Stomach (tissue), 8 donors: ENCODE measurements at regions not wholly inside any gene's neighbourhood (a gene's known extent, or its start where the extent isn't known, plus 50 kb on each side); places are given as distances from the start of the nearest gene placed in this dataset.
A peak's percentile ranks its signal among the peaks of the same experiment; 100 is the strongest.
"Not testable (repeated sequence)": the region's sequence is repeated elsewhere in the genome, so short reads cannot be mapped to it uniquely, and the experiment has no call there.

Experiments
- DNase-seq, 2 donors: peaks; one replicate each; pipeline versions ENCODE4 v3.0.0 to v3.0.0-alpha.2; 2013 to 2019
- H3K27ac ChIP-seq, 5 donors: fragments of 200-600 bp in 4 of 5; sonication (generic) in 4 of 5; one replicate each; pipeline ENCODE4 v1.5.1; 2013 to 2019; ENCODE audit warnings: mild to moderate bottlenecking in 1 of 5, moderate library complexity in 1 of 5
- H3K27me3 ChIP-seq, 3 donors: fragments of 200-600 bp; sonication (generic); one replicate each; pipeline ENCODE4 v1.5.1; 2017 to 2019; ENCODE audit warnings: mixed run types in 1 of 3
- H3K36me3 ChIP-seq, 4 donors: fragments of 200-600 bp; sonication (generic); 1 replicate in 3 of 4; 2 replicates in 1 of 4; pipeline ENCODE4 v1.5.1; 2016 to 2019
- H3K4me1 ChIP-seq, 4 donors: fragments of 200-600 bp; sonication (generic); one replicate each; pipeline ENCODE4 v1.5.1; 2016 to 2019
- H3K4me3 ChIP-seq, 4 donors: fragments of 200-600 bp; sonication (generic) in 3 of 4; one replicate each; pipeline ENCODE4 v1.5.1; 2016 to 2019; ENCODE audit warnings: mild to moderate bottlenecking in 1 of 4
- H3K9me3 ChIP-seq, 4 donors: fragments of 200-600 bp; sonication (generic); one replicate each; pipeline ENCODE4 v1.5.1; 2016 to 2019
- EP300 ChIP-seq: sonication (generic); formaldehyde crosslinking; IDR thresholded peaks from one replicate; pipeline ENCODE4 v1.6.1; 2017; ENCODE audit warnings: antibody characterized with exemption
- POLR2A ChIP-seq, 4 donors: fragments of 450-650 bp; IDR thresholded peaks; one replicate each; pipeline ENCODE4 v1.6.1; 2016; ENCODE audit warnings: antibody characterized with exemption in 4 of 4, control low read depth in 2 of 4, mild to moderate bottlenecking in 1 of 4, moderate library complexity in 1 of 4
- POLR2AphosphoS5 ChIP-seq, 3 donors: sonication (generic); formaldehyde crosslinking; IDR thresholded peaks; one replicate each; pipeline ENCODE4 v1.6.1; 2016; ENCODE audit warnings: antibody characterized with exemption in 3 of 3
- WGBS, 5 donors: extraction: QIAGEN DNeasy Blood & Tissue Kit in 3 of 5; methylation state at CpG; one replicate each; pipeline versions ENCODE4 v1.1.5 to v1.1.7; 2013 to 2018; 5-methylcytosine and 5-hydroxymethylcytosine counted together
- intact Hi-C: fragments of 100-400 bp; cut with DNase I; formaldehyde crosslinking; loops from one replicate; pipeline ENCODE4 v1.15.1; 2023; ENCODE audit warnings: low total_unique reads
- TF ChIP-seq, protein P1 (sequence below), 7 experiments: fragments of 450-650 bp in 4 of 7; fragments of 200-600 bp in 3 of 7; sonication (generic) in 3 of 7; IDR thresholded peaks; one replicate each; pipeline ENCODE4 v1.5.1; 2016 to 2019; ENCODE audit warnings: antibody characterized with exemption in 7 of 7, control low read depth in 2 of 7, mild to moderate bottlenecking in 1 of 7
- donor health status: healthy with polysubstance abuse.
- donor health status: Bipolar disorder and iron deficiency.
- donor health status: healthy.

DNA sequence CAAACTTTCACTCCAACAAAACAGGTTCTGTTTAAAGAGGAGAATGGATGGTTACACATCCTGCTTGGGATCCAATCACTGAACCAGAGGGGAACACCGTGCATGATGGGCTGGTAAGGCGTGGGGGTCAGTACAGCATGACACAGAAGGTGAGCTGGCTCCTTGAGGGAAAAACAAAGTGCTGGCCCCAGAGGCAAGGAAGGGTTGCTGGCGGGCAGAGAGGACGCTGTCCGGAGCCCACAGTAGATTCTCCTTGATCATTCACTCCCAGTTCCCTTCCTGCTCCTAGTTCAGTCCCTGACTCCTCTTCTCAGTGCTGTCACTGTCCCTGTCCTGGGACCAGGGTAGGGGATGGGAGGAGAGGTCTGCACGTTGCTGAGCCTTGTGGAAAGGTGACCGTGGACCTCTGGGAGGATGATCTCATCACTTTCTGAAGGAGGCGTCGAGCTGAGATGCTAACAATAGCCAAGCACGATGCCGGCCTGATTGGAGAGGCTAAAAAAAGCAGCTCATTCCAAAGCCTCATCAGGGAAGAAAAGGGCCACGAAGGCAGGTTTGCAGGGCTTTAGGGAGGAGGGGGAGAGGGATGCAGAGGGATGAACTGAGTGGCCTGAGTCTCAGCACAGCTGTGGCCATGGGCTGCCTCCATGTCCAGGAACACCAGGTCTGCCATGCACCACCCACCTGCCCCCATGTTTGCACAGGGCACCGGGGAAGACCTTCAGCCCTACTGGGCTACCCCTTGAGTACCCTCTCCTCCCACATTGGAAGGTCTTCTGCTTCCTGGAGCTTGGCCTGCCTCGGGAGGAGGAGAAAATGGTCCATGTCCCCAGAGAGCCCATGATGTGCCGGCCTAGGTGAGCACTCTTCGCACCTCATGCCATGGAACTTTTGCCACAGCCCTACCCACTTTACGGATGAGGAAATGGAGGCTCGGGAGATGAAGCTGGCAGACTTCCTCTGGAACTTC is 72.7 kb upstream of the RTL6 start:
- H3K36me3 ChIP-seq: no peaks in the 10 kb centered on the region
- no peak overlapping the region for H3K4me3 ChIP-seq
- H3K27me3 ChIP-seq: peaks cover 0 to 23% (median 0%) of the 10 kb centered on the region in 3 donors
- no peak for TF ChIP-seq POLR2AphosphoS5 (IDR thresholded peaks at IDR 0.05)
- TF ChIP-seq, protein P1, sequence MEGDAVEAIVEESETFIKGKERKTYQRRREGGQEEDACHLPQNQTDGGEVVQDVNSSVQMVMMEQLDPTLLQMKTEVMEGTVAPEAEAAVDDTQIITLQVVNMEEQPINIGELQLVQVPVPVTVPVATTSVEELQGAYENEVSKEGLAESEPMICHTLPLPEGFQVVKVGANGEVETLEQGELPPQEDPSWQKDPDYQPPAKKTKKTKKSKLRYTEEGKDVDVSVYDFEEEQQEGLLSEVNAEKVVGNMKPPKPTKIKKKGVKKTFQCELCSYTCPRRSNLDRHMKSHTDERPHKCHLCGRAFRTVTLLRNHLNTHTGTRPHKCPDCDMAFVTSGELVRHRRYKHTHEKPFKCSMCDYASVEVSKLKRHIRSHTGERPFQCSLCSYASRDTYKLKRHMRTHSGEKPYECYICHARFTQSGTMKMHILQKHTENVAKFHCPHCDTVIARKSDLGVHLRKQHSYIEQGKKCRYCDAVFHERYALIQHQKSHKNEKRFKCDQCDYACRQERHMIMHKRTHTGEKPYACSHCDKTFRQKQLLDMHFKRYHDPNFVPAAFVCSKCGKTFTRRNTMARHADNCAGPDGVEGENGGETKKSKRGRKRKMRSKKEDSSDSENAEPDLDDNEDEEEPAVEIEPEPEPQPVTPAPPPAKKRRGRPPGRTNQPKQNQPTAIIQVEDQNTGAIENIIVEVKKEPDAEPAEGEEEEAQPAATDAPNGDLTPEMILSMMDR (IDR thresholded peaks at IDR 0.05): no peak
- no peak for TF ChIP-seq POLR2A (IDR thresholded peaks at IDR 0.05)
- TF ChIP-seq EP300: no peak
- no peak overlapping the region for H3K27ac ChIP-seq
- peaks cover 0 to 5% (median 0%) of the 10 kb centered on the region in 4 donors for H3K9me3 ChIP-seq
- no peak for DNase-seq
- H3K4me1 ChIP-seq: peaks cover 0 to 13% (median 4%) of the 10 kb centered on the region in 4 donors
- WGBS, 5 donors: 74 to 79% (median 75%) methylated on average over 18 of the region's 18 CpGs
- intact Hi-C loops: no loop called here

DNA sequence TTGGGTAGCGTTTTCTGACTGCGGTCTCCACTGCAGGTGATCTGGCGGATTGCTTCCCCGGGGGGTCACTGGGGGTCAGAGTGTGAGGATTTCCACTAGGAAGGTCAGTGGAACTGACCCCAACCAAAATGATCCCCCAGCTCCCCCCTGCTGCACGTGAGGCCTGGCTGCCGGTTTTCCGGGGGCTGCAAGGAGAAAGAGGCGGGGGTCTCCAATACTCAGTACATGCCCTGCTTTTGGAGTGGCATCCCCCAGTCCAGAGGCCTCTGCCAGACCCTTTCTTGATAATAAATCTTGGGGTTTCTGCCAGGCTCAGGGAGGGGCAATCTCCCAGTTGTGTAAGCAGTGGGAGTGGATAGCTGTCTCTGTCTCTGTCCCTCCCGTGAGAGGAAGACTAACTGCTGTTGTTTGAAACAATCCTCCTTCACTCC is 71.5 kb upstream of the RTL6 start:
- H3K27me3 ChIP-seq: peaks cover 0 to 11% (median 0%) of the 10 kb centered on the region in 3 donors
- no peak overlapping the region for H3K4me3 ChIP-seq
- intact Hi-C loops: no loop called here
- peaks cover 0 to 10% (median 2%) of the 10 kb centered on the region in 4 donors for H3K4me1 ChIP-seq
- TF ChIP-seq POLR2AphosphoS5 (IDR thresholded peaks at IDR 0.05) (no peak), EP300 (no peak), POLR2A (IDR thresholded peaks at IDR 0.05) (no peak)
- TF ChIP-seq, protein P1 (IDR thresholded peaks at IDR 0.05): no peak
- 85 to 95% (median 90%) methylated on average over 6 to 9 of the region's 9 CpGs for WGBS, 5 donors
- DNase-seq: no peak
- H3K36me3 ChIP-seq: no peaks in the 10 kb centered on the region
- H3K9me3 ChIP-seq: peaks cover 0 to 5% (median 0%) of the 10 kb centered on the region in 4 donors
- H3K27ac ChIP-seq: no peak overlapping the region

DNA sequence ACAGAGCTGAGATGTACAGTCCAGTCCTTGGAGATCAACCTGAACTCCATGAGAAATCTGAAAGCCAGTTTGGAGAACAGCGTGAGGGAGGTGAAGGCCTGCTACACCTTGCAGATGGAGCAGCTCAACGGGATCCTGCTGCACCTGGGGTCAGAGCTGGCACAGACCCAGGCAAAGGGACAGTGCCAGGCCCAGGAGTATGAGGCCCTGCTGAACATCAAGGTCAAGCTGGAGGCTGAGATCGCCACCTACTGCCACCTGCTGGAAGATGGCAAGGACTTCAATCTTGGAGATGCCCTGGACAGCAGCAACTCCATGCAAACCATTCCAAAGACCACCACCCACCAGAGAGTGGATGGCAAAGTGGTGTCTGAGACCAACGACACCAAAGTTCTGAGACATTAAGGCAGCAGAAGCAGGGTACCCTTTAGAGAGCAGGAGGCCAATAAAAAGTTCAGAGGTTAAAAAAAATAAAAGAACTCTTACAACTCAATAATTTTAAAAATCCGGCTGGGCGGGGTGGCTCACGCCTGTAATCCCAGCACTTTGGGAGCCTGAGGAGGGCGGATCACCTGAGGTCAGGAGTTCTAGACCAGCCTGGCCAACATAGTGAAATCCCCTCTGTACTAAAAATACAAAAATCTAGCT is 69.9 kb upstream of the RTL6 start:
- H3K9me3 ChIP-seq: peaks cover 0 to 5% (median 0%) of the 10 kb centered on the region in 4 donors
- H3K27me3 ChIP-seq: peaks cover 0 to 7% (median 0%) of the 10 kb centered on the region in 3 donors
- H3K36me3 ChIP-seq: no peaks in the 10 kb centered on the region
- peak; percentile 57 to 66 for DNase-seq
- H3K4me3 ChIP-seq: no peak overlapping the region
- WGBS, 5 donors: 48 to 67% (median 59%) methylated on average over 6 to 8 of the region's 8 CpGs
- no peaks in the 10 kb centered on the region for H3K4me1 ChIP-seq
- TF ChIP-seq, protein P1 (IDR thresholded peaks at IDR 0.05): peak in 5 of 7 experiments; percentile 38 to 59 (median 46)
- TF ChIP-seq POLR2AphosphoS5 (IDR thresholded peaks at IDR 0.05): no peak
- intact Hi-C loops: no loop called here
- H3K27ac ChIP-seq: no peak overlapping the region

DNA sequence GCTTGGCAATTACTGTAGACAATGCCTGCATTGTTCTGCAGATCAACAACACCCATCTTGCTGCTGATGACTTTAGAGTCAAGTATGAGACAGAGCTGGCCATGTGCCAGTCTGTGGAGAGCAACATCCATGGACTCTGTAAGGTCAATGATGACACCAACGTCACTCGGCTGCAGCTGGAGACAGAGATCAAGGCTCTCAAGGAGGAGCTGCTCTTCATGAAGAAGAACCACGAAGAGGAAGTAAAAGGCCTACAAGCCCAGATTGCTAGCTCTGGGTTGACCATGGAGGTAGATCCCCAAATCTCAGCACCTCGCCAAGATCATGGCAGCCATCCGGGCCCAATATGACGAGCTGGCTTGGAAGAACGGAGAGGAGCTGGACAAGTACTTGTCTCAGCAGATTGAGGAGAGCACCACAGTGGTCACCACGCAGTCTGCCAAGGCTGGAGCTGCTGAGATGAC is 69.4 kb upstream of the RTL6 start:
- H3K4me1 ChIP-seq, H3K27ac ChIP-seq, DNase-seq, H3K36me3 ChIP-seq, intact Hi-C loops, H3K9me3 ChIP-seq, H3K4me3 ChIP-seq, H3K27me3 ChIP-seq: not testable (repeated sequence)
- WGBS, 5 donors: 86 to 92% (median 89%) methylated on average over 8 of the region's 8 CpGs
